TTC549 (cell line): ENCODE measurements at regions not wholly inside any gene's neighbourhood (a gene's known extent, or its start where the extent isn't known, plus 50 kb on each side); places are given as distances from the start of the nearest gene placed in this dataset.
"Not testable (repeated sequence)": the region's sequence is repeated elsewhere in the genome, so short reads cannot be mapped to it uniquely, and the experiment has no call there.

ENCODE experiments used
- FAIRE-seq: peaks from 2 replicates; lab custom pipeline; 2012; peaks lifted over from hg19 to GRCh38; lab: Jason Lieb, UNC

- FAIRE-seq, result no peak
Observed at GRCh38 chr13:50715402-50716146, 127.9 kb downstream of the DLEU7 start.

- FAIRE-seq, result peak; percentile 37
Observed at GRCh38 chr13:50720861-50721671, 122.4 kb downstream of the DLEU7 start.

- no peak for FAIRE-seq
Observed at GRCh38 chr13:50721672-50721992, 121.9 kb downstream of the DLEU7 start.

- no peak for FAIRE-seq
Observed at GRCh38 chr13:50722440-50723125, 120.9 kb downstream of the DLEU7 start.

- FAIRE-seq, result no peak
Observed at GRCh38 chr13:50724438-50724837, 119.1 kb downstream of the DLEU7 start.

GRCh38 chr13:50724913-50725312 is 118.6 kb downstream of the DLEU7 start:
- no peak for FAIRE-seq

GRCh38 chr13:50726164-50726563 is 117.3 kb downstream of the DLEU7 start:
- FAIRE-seq, result no peak

GRCh38 chr13:50729177-50729576 is 114.3 kb downstream of the DLEU7 start:
- FAIRE-seq, result no peak

GRCh38 chr13:50730496-50731351 is 112.8 kb downstream of the DLEU7 start:
- FAIRE-seq, result no peak

GRCh38 chr13:50731400-50731799 is 112.1 kb downstream of the DLEU7 start:
- no peak for FAIRE-seq

GRCh38 chr13:50732712-50733111 is 110.8 kb downstream of the DLEU7 start:
- FAIRE-seq, result no peak

GRCh38 chr13:50733392-50733791 is 110.1 kb downstream of the DLEU7 start:
- no peak for FAIRE-seq

- no peak for FAIRE-seq
Observed at GRCh38 chr13:50735071-50735470, 108.4 kb downstream of the DLEU7 start.

- FAIRE-seq, result no peak
Observed at GRCh38 chr13:50740052-50740741, 103.3 kb downstream of the DLEU7 start.

GRCh38 chr13:50742353-50742752 is 101.1 kb downstream of the DLEU7 start:
- no peak for FAIRE-seq

GRCh38 chr13:50742968-50743367 is 100.5 kb downstream of the DLEU7 start:
- FAIRE-seq, result no peak

GRCh38 chr13:50744116-50744660 is 99.3 kb downstream of the DLEU7 start:
- FAIRE-seq, result no peak

- no peak for FAIRE-seq
Observed at GRCh38 chr13:50745542-50746115, 97.9 kb downstream of the DLEU7 start.

GRCh38 chr13:50747737-50748350 is 95.6 kb downstream of the DLEU7 start:
- FAIRE-seq, result no peak

- not testable (repeated sequence) for FAIRE-seq
Observed at GRCh38 chr13:50753221-50753620, 90.3 kb downstream of the DLEU7 start.
